ENCODE measurements at regions not wholly inside any gene's neighbourhood (a gene's known extent, or its start where the extent isn't known, plus 50 kb on each side); places are given as distances from the start of the nearest gene placed in this dataset.
"Not testable (repeated sequence)": the region's sequence is repeated elsewhere in the genome, so short reads cannot be mapped to it uniquely, and the experiment has no call there.

DNA sequence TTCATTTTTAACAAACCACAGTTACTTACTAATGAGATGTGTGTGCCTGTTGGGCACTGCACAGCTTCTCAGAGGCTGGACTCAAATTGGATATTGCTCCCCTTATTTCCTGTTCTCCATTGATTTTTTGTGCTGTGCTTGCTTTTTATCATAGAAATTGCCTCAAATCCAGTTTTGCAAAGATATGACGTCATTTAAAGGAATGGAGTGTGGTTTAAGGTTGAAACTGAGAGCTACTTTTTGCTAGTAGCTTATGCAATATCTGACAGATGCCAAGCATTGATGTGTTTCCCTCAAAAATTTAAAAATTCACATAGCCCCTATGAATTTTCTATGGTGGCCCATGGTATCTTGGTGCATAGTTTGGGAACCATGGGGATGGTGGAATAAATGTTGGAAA, 67.7 kb upstream of the ROPN1 start:
- DNase-seq (ENCODE audit: extremely low read depth, low read depth) = no peak
- TF ChIP-seq CTCF (IDR thresholded peaks at IDR 0.05; ENCODE audit: low read depth, low read length) = no peak

DNA sequence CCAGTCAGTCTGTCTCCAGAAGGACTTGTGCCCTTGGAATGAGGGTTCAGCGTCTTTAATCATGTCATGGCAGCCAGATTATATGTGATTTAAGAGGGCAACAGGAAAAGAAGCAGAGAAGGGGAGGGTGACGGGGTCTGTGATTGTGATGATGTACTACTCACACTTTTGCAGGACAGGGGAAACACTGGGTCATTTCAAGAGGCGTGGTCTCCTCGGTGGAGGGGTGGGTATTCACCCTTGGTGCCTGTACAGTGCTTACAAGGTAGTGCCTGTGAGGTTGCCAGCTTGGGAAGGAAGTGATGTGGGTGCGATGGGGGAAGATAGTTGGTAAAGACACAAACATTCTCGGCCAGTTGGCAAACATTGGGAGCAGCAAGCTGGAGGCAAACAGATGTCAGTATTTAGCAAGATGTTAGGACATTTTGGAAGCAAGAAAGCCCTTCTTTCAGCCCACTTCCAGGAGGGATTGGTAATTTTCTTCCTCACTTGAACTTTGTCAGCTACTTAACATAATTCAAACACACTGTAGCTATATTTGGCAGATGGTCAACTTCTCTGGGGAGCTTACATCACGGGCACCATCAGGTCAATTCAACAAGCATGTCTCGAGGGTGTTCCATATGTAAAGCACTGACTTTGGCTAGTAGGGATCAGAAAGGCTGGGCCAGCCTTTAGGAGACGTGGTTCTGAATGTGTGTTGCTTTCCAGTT, 71.4 kb upstream of the ROPN1 start:
- no peak for DNase-seq (ENCODE audit: extremely low read depth, low read depth)
- no peak for TF ChIP-seq CTCF (IDR thresholded peaks at IDR 0.05; ENCODE audit: low read depth, low read length)

- DNase-seq (ENCODE audit: extremely low read depth, low read depth) = no peak
- no peak for TF ChIP-seq CTCF (IDR thresholded peaks at IDR 0.05; ENCODE audit: low read depth, low read length)
Measured at GRCh38 chr3:124064050-124064449, 72.1 kb upstream of the ROPN1 start.

- not testable (repeated sequence) for DNase-seq (ENCODE audit: extremely low read depth, low read depth)
Measured at GRCh38 chr3:124066543-124066942, 74.6 kb upstream of the ROPN1 start.

DNA sequence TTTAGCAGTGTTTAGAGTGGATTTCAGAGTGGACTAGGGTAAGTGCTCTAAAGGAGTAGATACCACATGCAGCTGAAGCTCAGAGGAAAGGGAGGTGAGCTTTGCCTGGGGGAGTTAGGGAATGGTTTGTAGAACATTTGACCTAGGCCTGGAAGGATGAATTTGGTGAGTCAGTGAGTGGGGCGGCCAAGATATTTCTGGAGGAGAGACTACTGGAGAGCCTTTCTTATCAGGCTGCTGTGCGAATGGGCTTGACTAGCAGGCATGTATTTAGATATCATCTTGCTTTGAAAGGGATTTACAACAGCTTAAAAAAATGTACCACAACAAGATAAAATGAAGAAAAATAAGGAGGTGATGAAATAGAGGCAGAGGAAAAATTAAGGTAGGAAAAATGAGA, 77.8 kb upstream of the ROPN1 start:
- not testable (repeated sequence) for DNase-seq (ENCODE audit: extremely low read depth, low read depth)

GRCh38 chr3:124075090-124075489, 83.2 kb upstream of the ROPN1 start:
- not testable (repeated sequence) for DNase-seq (ENCODE audit: extremely low read depth, low read depth)

DNA sequence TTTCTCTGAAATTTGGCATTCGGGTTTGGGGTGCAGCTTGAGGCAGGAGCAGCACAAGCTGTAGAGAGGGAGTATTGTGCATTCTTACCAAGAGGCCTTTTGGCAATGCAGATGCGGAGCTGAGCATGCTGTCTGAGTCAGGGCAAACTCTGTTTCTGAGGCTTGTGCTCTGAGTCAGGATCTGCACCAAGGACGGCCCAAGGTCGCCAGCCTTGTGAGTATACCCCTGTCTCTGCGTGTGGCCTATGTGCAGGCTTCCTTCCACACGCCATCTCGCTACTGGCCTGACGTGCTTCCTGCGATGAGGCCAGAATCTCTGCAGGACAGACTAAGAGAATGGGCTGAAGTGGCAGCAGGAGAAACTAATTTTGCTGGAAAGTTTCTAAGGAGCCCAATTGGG, 83.8 kb upstream of the ROPN1 start:
- DNase-seq (ENCODE audit: extremely low read depth, low read depth) = no peak
- TF ChIP-seq CTCF (IDR thresholded peaks at IDR 0.05; ENCODE audit: low read depth, low read length) = no peak

DNA sequence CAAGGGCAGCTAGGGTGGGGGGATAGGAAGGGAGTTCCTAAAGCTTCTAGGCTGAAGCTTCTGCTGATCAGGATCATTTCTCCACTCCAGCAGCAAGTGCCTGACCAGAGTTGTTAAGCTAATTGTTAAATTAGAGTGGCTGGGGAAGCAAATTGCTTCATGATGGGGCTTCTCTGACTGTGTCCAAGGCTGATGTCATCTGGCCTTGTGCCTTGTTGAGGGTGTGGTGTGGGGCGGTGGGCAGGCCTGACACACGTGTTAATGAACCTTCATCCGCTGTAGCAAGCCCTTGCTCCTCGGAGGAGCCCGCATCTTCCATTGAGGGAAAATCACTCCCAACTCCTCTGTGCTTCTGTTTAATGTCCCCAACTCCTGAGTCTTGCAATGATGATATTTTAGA, 84.3 kb upstream of the ROPN1 start:
- DNase-seq (ENCODE audit: extremely low read depth, low read depth) = no peak
- TF ChIP-seq CTCF (IDR thresholded peaks at IDR 0.05; ENCODE audit: low read depth, low read length) = no peak
